NCI-H2227 treated with DMSO at 0.1 percent for 48 hours (cell line): ENCODE measurements at regions not wholly inside any gene's neighbourhood (a gene's known extent, or its start where the extent isn't known, plus 50 kb on each side); places are given as distances from the start of the nearest gene placed in this dataset.

ENCODE experiments used
- DNase-seq: peaks from one replicate; lab custom pipeline; 2025; lab: John Stamatoyannopoulos, UW

DNA sequence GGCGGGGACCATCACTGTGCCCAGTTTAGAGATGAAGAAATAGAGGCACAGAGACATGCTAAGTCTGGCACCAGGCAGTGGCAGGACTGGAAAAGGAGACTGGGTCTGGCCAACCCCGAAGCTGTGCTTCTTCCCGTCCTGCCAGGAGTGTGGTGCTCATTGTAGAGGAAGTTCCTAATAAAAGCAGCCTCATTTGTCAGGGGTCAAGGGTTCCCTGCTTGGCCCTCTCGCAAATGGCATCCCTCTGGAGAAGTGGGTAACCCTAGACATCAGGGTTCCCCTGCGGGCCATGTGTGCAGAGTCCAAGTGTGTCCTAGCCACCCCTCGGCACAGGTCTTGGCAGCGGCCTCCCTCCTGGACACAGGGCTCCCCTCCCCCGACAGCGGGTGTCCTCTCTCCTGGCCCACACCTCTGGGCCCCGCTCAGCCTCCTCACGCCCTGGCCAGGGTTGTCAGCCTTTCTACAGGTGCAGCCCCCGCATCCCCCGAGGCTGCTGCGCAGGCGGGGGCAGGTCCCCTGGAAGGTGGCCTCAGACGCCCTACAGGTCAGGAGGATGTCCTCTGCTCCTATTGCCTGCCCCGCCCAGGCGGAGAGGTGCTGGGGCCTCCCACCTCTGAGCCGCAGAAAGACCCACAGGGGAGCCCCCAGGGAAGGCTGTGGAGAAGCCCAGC is 61.8 kb upstream of the PRR20G start:
- no peak for DNase-seq

GRCh38 chr3:127342735-127343134 is 54.9 kb upstream of the PRR20G start:
- DNase-seq: no peak

DNA sequence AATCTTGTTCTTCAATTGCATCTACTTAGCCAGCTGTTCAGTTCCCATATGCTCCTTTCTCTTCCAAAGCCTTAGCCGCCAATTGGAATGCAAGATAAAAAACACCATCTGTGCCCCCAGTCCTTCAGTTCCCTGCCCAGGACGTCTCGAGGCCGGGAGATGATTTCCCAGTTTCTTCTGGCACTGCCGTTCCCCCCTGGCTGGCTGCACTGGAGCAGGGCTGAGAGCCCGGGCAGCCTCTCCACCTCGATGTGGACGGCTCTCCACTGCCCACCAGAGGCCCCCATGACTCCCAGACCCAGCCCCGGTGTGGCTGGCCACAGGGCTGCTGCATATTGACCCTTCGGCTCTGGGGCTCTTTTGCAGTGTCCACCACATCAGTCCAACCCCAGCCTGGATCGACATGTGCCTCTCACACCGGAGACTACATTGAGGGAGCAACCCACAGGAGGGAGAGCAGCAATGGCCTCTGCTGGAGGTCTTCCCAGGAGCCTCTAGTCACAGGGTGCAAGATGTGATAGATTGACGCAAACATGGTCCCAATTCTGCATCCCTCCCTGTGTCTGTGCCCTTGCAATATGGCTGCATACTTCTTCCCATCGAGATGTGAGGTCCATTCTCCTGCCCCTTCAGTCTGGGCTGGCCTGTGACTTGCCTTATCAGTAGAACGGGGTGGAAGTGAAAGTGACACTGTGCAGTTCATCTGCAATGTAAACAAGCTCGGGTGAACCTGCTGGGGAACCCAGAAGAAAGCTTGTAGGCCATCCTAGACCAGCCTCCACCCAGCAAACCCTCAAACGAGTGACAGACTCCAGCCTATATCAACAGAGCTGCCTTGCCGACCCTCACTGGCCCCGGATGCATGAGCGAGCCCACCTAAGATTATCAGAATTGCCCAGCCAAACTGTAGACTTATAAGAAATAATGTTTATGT is 52.3 kb upstream of the PRR20G start:
- no peak for DNase-seq

- DNase-seq: no peak
Observed at GRCh38 chr3:127339016-127339415, 51.2 kb upstream of the PRR20G start.

- no peak for DNase-seq
Observed at GRCh38 chr3:127337911-127338531, 50.2 kb upstream of the PRR20G start.
